Thyroid gland (tissue), 4 donors: ENCODE measurements at regions not wholly inside any gene's neighbourhood (a gene's known extent, or its start where the extent isn't known, plus 50 kb on each side); places are given as distances from the start of the nearest gene placed in this dataset.

Source experiments
- CTCF ChIP-seq, 6 experiments: fragments of 200-600 bp in 3 of 6; fragments of 450-650 bp in 3 of 6; sonication (generic) in 3 of 6; IDR thresholded peaks; one replicate each; pipeline ENCODE4 v1.5.1; 2016 to 2019; ENCODE audit warnings: antibody characterized with exemption in 6 of 6, mild to moderate bottlenecking in 2 of 6, inconsistent platforms in 1 of 6, moderate library complexity in 1 of 6
- POLR2A ChIP-seq, 2 donors: fragments of 450-650 bp; IDR thresholded peaks; one replicate each; pipeline ENCODE4 v1.6.1; 2017; ENCODE audit warnings: antibody characterized with exemption in 2 of 2, mild to moderate bottlenecking in 2 of 2, moderate library complexity in 1 of 2

- TF ChIP-seq CTCF (IDR thresholded peaks at IDR 0.05) (no peak), POLR2A (IDR thresholded peaks at IDR 0.05) (no peak)
These were observed 86.8 kb upstream of the STARD13 start for GRCh38 chr13:33372251-33372919.
